ENCODE measurements at regions not wholly inside any gene's neighbourhood (a gene's known extent, or its start where the extent isn't known, plus 50 kb on each side); places are given as distances from the start of the nearest gene placed in this dataset.

GRCh38 chr21:18899261-18899660 lies 495.7 kb upstream of the TMPRSS15 start:
- Histone ChIP-seq H3K9me3 (ENCODE audit: control insufficient read depth, insufficient read depth, low read length) (peaks cover 7% of the 10 kb centered on the region; the same call in 1 of the 2 replicates), H3K27me3 (ENCODE audit: control insufficient read depth, insufficient read depth, low read length) (no peaks in the 10 kb centered on the region), H3K4me3 (ENCODE audit: low read depth, low read length) (no peak overlapping the region), H3K27ac (ENCODE audit: low read depth, low read length) (no peak overlapping the region)
- DNase-seq (ENCODE audit: low read depth, low spot score): no peak
- ChIA-PET CTCF (no interaction called here), POLR2A (no interaction called here)
- TF ChIP-seq CTCF (IDR thresholded peaks at IDR 0.05; ENCODE audit: low read depth, low read length): no peak

- no peak overlapping the region for H3K27ac ChIP-seq (ENCODE audit: low read depth, low read length)
- peaks cover 3% of the 10 kb centered on the region; the same call in 1 of the 2 replicates for H3K9me3 ChIP-seq (ENCODE audit: control insufficient read depth, insufficient read depth, low read length)
- POLR2A ChIA-PET: no interaction called here
- CTCF ChIA-PET: no interaction called here
- TF ChIP-seq CTCF (IDR thresholded peaks at IDR 0.05; ENCODE audit: low read depth, low read length): no peak
- no peak overlapping the region for H3K4me3 ChIP-seq (ENCODE audit: low read depth, low read length)
- H3K27me3 ChIP-seq (ENCODE audit: control insufficient read depth, insufficient read depth, low read length): no peaks in the 10 kb centered on the region
- DNase-seq (ENCODE audit: low read depth, low spot score): no peak
These were observed 499.1 kb upstream of the TMPRSS15 start for GRCh38 chr21:18902660-18903059.

GRCh38 chr21:18907076-18907475 lies 503.5 kb upstream of the TMPRSS15 start:
- no peak for DNase-seq (ENCODE audit: low read depth, low spot score)
- TF ChIP-seq CTCF (IDR thresholded peaks at IDR 0.05; ENCODE audit: low read depth, low read length): no peak
- Histone ChIP-seq H3K9me3 (ENCODE audit: control insufficient read depth, insufficient read depth, low read length) (peaks cover 7% of the 10 kb centered on the region), H3K4me3 (ENCODE audit: low read depth, low read length) (no peak overlapping the region), H3K27me3 (ENCODE audit: control insufficient read depth, insufficient read depth, low read length) (no peaks in the 10 kb centered on the region), H3K27ac (ENCODE audit: low read depth, low read length) (no peak overlapping the region)
- POLR2A ChIA-PET: no interaction called here
- CTCF ChIA-PET: no interaction called here

GRCh38 chr21:18908641-18909040 lies 505.1 kb upstream of the TMPRSS15 start:
- Histone ChIP-seq H3K27ac (ENCODE audit: low read depth, low read length) (no peak overlapping the region), H3K9me3 (ENCODE audit: control insufficient read depth, insufficient read depth, low read length) (peaks cover 21% of the 10 kb centered on the region), H3K27me3 (ENCODE audit: control insufficient read depth, insufficient read depth, low read length) (no peaks in the 10 kb centered on the region), H3K4me3 (ENCODE audit: low read depth, low read length) (no peak overlapping the region)
- CTCF ChIA-PET: no interaction called here
- POLR2A ChIA-PET: no interaction called here
- no peak for DNase-seq (ENCODE audit: low read depth, low spot score)
- TF ChIP-seq CTCF (IDR thresholded peaks at IDR 0.05; ENCODE audit: low read depth, low read length): no peak

GRCh38 chr21:18913914-18914313 lies 510.3 kb upstream of the TMPRSS15 start:
- CTCF ChIA-PET: no interaction called here

More at GRCh38 chr21:18913914-18914313, 510.3 kb upstream of the TMPRSS15 start:
- POLR2A ChIA-PET: no interaction called here
- H3K27me3 ChIP-seq (ENCODE audit: control insufficient read depth, insufficient read depth, low read length): no peaks in the 10 kb centered on the region
- TF ChIP-seq CTCF (IDR thresholded peaks at IDR 0.05; ENCODE audit: low read depth, low read length): no peak
- H3K9me3 ChIP-seq (ENCODE audit: control insufficient read depth, insufficient read depth, low read length): peaks cover 31% of the 10 kb centered on the region
- H3K27ac ChIP-seq (ENCODE audit: low read depth, low read length): no peak overlapping the region
- no peak overlapping the region for H3K4me3 ChIP-seq (ENCODE audit: low read depth, low read length)
- DNase-seq (ENCODE audit: low read depth, low spot score): no peak

Data from AG04450 (cell line).